A549 (cell line): ENCODE measurements at regions not wholly inside any gene's neighbourhood (a gene's known extent, or its start where the extent isn't known, plus 50 kb on each side); places are given as distances from the start of the nearest gene placed in this dataset.

Experiments used
- ATAC-seq, 2 experiments: fragments of 200-7000 bp in 1 of 2; fragments of >200 bp in 1 of 2; cut with Nextera tagmentation in 1 of 2; cut with Tn5 transposase in 1 of 2; 3 replicates each; pipeline versions ENCODE4 v1.8.0 to v1.9.1; 2018 to 2020; ENCODE audit warnings: mild to moderate bottlenecking in 1 of 2, moderate library complexity in 1 of 2
- CTCF ChIA-PET: fragments of 300-600 bp; sonication (Branson Sonifier 250); formaldehyde crosslinking; extraction: SDS; loops from one replicate; lab custom pipeline; 2021; ENCODE audit warnings: antibody characterized with exemption, inconsistent platforms; lab: Yijun Ruan, JAX
- POLR2A ChIA-PET: fragments of 350-600 bp; formaldehyde crosslinking; extraction: SDS; loops from one replicate; lab custom pipeline; 2021; ENCODE audit warnings: antibody characterized with exemption, inconsistent platforms; lab: Yijun Ruan, JAX
- DNase-seq, 2 experiments: peaks; one replicate each; pipeline versions ENCODE4 v3.0.0 to v3.0.0-alpha.2; 2011 to 2016; ENCODE audit warnings: low read depth in 1 of 2, low spot score in 1 of 2
- FAIRE-seq: peaks from 2 replicates; lab custom pipeline; 2011; peaks lifted over from hg19 to GRCh38; lab: Jason Lieb, UNC
- H3K27ac ChIP-seq, 2 experiments: fragments of >200 bp; sonication (Bioruptor Twin); formaldehyde crosslinking; 3 replicates each; pipeline ENCODE4 v1.5.1; 2016 to 2017
- H3K4me1 ChIP-seq: fragments of >200 bp; sonication (Bioruptor Twin); formaldehyde crosslinking; 3 replicates; pipeline ENCODE4 v1.6.1; 2016
- H3K4me2 ChIP-seq: fragments of >200 bp; sonication (Bioruptor Twin); formaldehyde crosslinking; 3 replicates; pipeline ENCODE4 v1.6.1; 2016
- H3K4me3 ChIP-seq: fragments of >200 bp; sonication (Bioruptor Twin); formaldehyde crosslinking; 3 replicates; pipeline ENCODE4 v1.5.1; 2016
- H3K9me3 ChIP-seq: fragments of >200 bp; sonication (Bioruptor Twin); formaldehyde crosslinking; 3 replicates; pipeline ENCODE4 v1.6.1; 2016
- BCL3 ChIP-seq: fragments of >200 bp; sonication (Bioruptor Twin); formaldehyde crosslinking; IDR thresholded peaks from 3 replicates; pipeline ENCODE4 v1.6.1; 2016
- CBX8 ChIP-seq: fragments of 200-600 bp; sonication (generic); IDR thresholded peaks from 2 replicates; pipeline ENCODE4 v1.6.1; 2016
- E2F6 ChIP-seq: IDR thresholded peaks from 2 replicates; pipeline ENCODE4 v1.6.1; 2012; ENCODE audit warnings: low read depth, borderline replicate concordance
- EHF ChIP-seq: fragments of 250-450 bp; sonication (Bioruptor Pico); IDR thresholded peaks from 2 replicates; pipeline ENCODE4 v1.5.0; 2020; ENCODE audit warnings: mild to moderate bottlenecking
- EHMT2 ChIP-seq: fragments of 200-600 bp; sonication (generic); IDR thresholded peaks from 2 replicates; pipeline ENCODE4 v1.6.1; 2016; ENCODE audit warnings: antibody characterized with exemption, low read depth, mild to moderate bottlenecking, moderate library complexity
- EP300 ChIP-seq, 2 experiments: fragments of >200 bp; sonication (Bioruptor Twin); formaldehyde crosslinking; IDR thresholded peaks; 2 replicates in 1 of 2; 3 replicates in 1 of 2; pipeline ENCODE4 v1.6.1; 2016 to 2017
- ESRRA ChIP-seq: fragments of 150-350 bp; IDR thresholded peaks from 2 replicates; pipeline ENCODE4 v1.6.1; 2014; ENCODE audit warnings: mild to moderate bottlenecking, low read length, borderline replicate concordance
- FOSL2 ChIP-seq, 2 experiments: fragments of 450-650 bp in 1 of 2; fragments of >200 bp in 1 of 2; sonication (Bioruptor Twin) in 1 of 2; formaldehyde crosslinking; IDR thresholded peaks; 2 replicates each; pipeline versions ENCODE4 v1.5.0 to v1.6.1; 2016 to 2020; ENCODE audit warnings: mild to moderate bottlenecking in 1 of 2, moderate library complexity in 1 of 2
- GATA3 ChIP-seq: IDR thresholded peaks from 2 replicates; pipeline ENCODE4 v1.6.1; 2012; ENCODE audit warnings: borderline replicate concordance
- HOXA7 ChIP-seq: fragments of 250-450 bp; sonication (Bioruptor Pico); IDR thresholded peaks from 2 replicates; pipeline ENCODE4 v1.5.0; 2020; ENCODE audit warnings: mild to moderate bottlenecking, moderate library complexity
- HOXB13 ChIP-seq: fragments of 250-450 bp; sonication (Bioruptor Pico); IDR thresholded peaks from 2 replicates; pipeline ENCODE4 v1.5.0; 2020; ENCODE audit warnings: low read depth, mild to moderate bottlenecking, moderate library complexity
- JUN ChIP-seq, 2 experiments: fragments of >200 bp; sonication (Bioruptor Twin); formaldehyde crosslinking; IDR thresholded peaks; 2 replicates in 1 of 2; 3 replicates in 1 of 2; pipeline ENCODE4 v1.6.1; 2016 to 2017
- KDM1A ChIP-seq: fragments of 200-600 bp; sonication (generic); IDR thresholded peaks from 2 replicates; pipeline ENCODE4 v1.6.1; 2016; ENCODE audit warnings: low read depth, mild to moderate bottlenecking
- KDM5A ChIP-seq: fragments of 200-600 bp; sonication (generic); IDR thresholded peaks from 2 replicates; pipeline ENCODE4 v1.6.1; 2016; ENCODE audit warnings: antibody characterized with exemption, mild to moderate bottlenecking
- MAFK ChIP-seq: fragments of 450-650 bp; IDR thresholded peaks from 2 replicates; pipeline ENCODE4 v1.6.1; 2014; ENCODE audit not compliant: partially characterized antibody
- MAZ ChIP-seq: fragments of 150-350 bp; IDR thresholded peaks from 2 replicates; pipeline ENCODE4 v1.6.1; 2014; ENCODE audit warnings: antibody characterized with exemption, low read depth, low read length, borderline replicate concordance
- NR3C1 ChIP-seq: fragments of >200 bp; sonication (Bioruptor Twin); formaldehyde crosslinking; IDR thresholded peaks from 3 replicates; pipeline ENCODE4 v1.6.1; 2017
- POLR2A ChIP-seq: IDR thresholded peaks from 2 replicates; pipeline ENCODE4 v1.6.1; 2012; ENCODE audit warnings: mild to moderate bottlenecking, low read length
- RAD21 ChIP-seq, 2 experiments: fragments of >200 bp in 1 of 2; sonication (Bioruptor Twin) in 1 of 2; formaldehyde crosslinking in 1 of 2; IDR thresholded peaks in 1 of 2; conservative IDR thresholded peaks in 1 of 2; 2 replicates in 1 of 2; 3 replicates in 1 of 2; pipeline ENCODE4 v1.6.1; 2012 to 2018; ENCODE audit warnings: inconsistent platforms in 1 of 2
- RCOR1 ChIP-seq: fragments of 150-350 bp; IDR thresholded peaks from 2 replicates; pipeline ENCODE4 v1.6.1; 2014; ENCODE audit warnings: antibody characterized with exemption, low read length, low read depth
- RFX5 ChIP-seq: fragments of 450-650 bp; IDR thresholded peaks from 2 replicates; pipeline ENCODE4 v1.7.1; 2014; ENCODE audit warnings: antibody characterized with exemption, mild to moderate bottlenecking, moderate library complexity
- TFCP2L1 ChIP-seq: fragments of 250-450 bp; sonication (Bioruptor Pico); IDR thresholded peaks from 2 replicates; pipeline ENCODE4 v1.5.0; 2021; ENCODE audit warnings: mild to moderate bottlenecking
- TP53 ChIP-seq: fragments of 250-450 bp; sonication (Bioruptor Pico); IDR thresholded peaks from 2 replicates; pipeline ENCODE4 v1.5.0; 2021; ENCODE audit warnings: mild to moderate bottlenecking, moderate library complexity
- ZC3H11A ChIP-seq: fragments of 450-650 bp; IDR thresholded peaks from 2 replicates; pipeline ENCODE4 v1.6.1; 2014; ENCODE audit warnings: antibody characterized with exemption, mild to moderate bottlenecking
- ZFP36 ChIP-seq: fragments of 450-650 bp; IDR thresholded peaks from 2 replicates; pipeline ENCODE4 v1.6.1; 2014; ENCODE audit warnings: borderline replicate concordance; ENCODE audit not compliant: partially characterized antibody
- WGBS: methylation state at CpG from one replicate; pipeline ENCODE4 v1.1.6; 2017; ENCODE audit errors: missing lambda C conversion rate; 5-methylcytosine and 5-hydroxymethylcytosine counted together

GRCh38 chrX:87744391-87744790 is 226.8 kb downstream of the KLHL4 start:
- WGBS = 0% methylated on average over 1 of the region's 1 CpG
- ChIA-PET POLR2A (no interaction called here), CTCF (no interaction called here)
- no peak overlapping the region for H3K27ac ChIP-seq
- ATAC-seq (no peak), FAIRE-seq (no peak), DNase-seq (no peak)
- no peaks in the 10 kb centered on the region for H3K4me1 ChIP-seq
- H3K4me2 ChIP-seq = no peak overlapping the region
- no peak overlapping the region for H3K4me3 ChIP-seq
- H3K9me3 ChIP-seq = no peaks in the 10 kb centered on the region
- TF ChIP-seq MAZ = no peak
- TF ChIP-seq MAFK = peak; percentile 75

GRCh38 chrX:87755493-87755892 is 237.9 kb downstream of the KLHL4 start:
- FAIRE-seq = no peak
- CTCF ChIA-PET = interaction anchor here (1.0 kb wide), 1 partner anchor 10 kb away, joined by 3 read pairs; no protein-coding TSS in a partner anchor
- TF ChIP-seq EHMT2 (no peak), HOXB13 (CRISPR knock-in tag) (no peak), EHF (no peak), CBX8 (no peak), POLR2A (no peak), ZC3H11A (no peak), ESRRA (no peak), RAD21 (conservative IDR thresholded peaks at IDR 0.05 in 1 of 2, IDR thresholded peaks at IDR 0.05 in 1 of 2) (no peak), RFX5 (no peak), E2F6 (no peak), RCOR1 (no peak), BCL3 (no peak), TFCP2L1 (CRISPR knock-in tag) (no peak), KDM1A (no peak), GATA3 (no peak), ZFP36 (no peak), JUN (IDR thresholded peaks at IDR 0.05) (no peak), EP300 (IDR thresholded peaks at IDR 0.05) (no peak)

GRCh38 chrX:87788976-87789375 is 271.4 kb downstream of the KLHL4 start:
- FAIRE-seq (no peak), ATAC-seq (no peak), DNase-seq (no peak)

More at GRCh38 chrX:87755493-87755892, 237.9 kb downstream of the KLHL4 start:
- Histone ChIP-seq H3K27ac (no peak overlapping the region), H3K4me3 (no peak overlapping the region), H3K9me3 (no peaks in the 10 kb centered on the region), H3K4me2 (no peak overlapping the region), H3K4me1 (no peaks in the 10 kb centered on the region)
- DNase-seq (no peak), ATAC-seq (no peak)
- 5% methylated on average over 5 of the region's 5 CpGs for WGBS
- POLR2A ChIA-PET = no interaction called here

More at GRCh38 chrX:87788976-87789375, 271.4 kb downstream of the KLHL4 start:
- Histone ChIP-seq H3K4me1 (no peaks in the 10 kb centered on the region), H3K4me2 (no peak overlapping the region), H3K27ac (no peak overlapping the region), H3K4me3 (no peak overlapping the region), H3K9me3 (no peaks in the 10 kb centered on the region)
- TF ChIP-seq FOSL2 (IDR thresholded peaks at IDR 0.05) (no peak), FOSL2 (CRISPR knock-in tag; IDR thresholded peaks at IDR 0.05) (no peak), POLR2A (no peak), EP300 (IDR thresholded peaks at IDR 0.05) (no peak), KDM5A (no peak), E2F6 (no peak), HOXA7 (CRISPR knock-in tag) (no peak), NR3C1 (no peak), TFCP2L1 (CRISPR knock-in tag) (no peak), TP53 (no peak), HOXB13 (CRISPR knock-in tag) (no peak)
- CTCF ChIA-PET = no interaction called here
- POLR2A ChIA-PET = no interaction called here
